DOHH2 (cell line): ENCODE measurements at regions not wholly inside any gene's neighbourhood (a gene's known extent, or its start where the extent isn't known, plus 50 kb on each side); places are given as distances from the start of the nearest gene placed in this dataset.

Experiments used
- H3F3A ChIP-seq: fragments of 200-600 bp; sonication (generic), shearing (Covaris generic); 2 replicates; pipeline ENCODE4 v1.6.0; 2016; ENCODE audit warnings: antibody characterized with exemption, mild to moderate bottlenecking; ENCODE audit not compliant: control insufficient read depth, insufficient read depth
- H3K27ac ChIP-seq: fragments of 200-600 bp; sonication (generic); 2 replicates; pipeline ENCODE4 v1.5.1; 2014; ENCODE audit warnings: low read depth, mild to moderate bottlenecking, low read length, moderate library complexity
- H3K27me3 ChIP-seq: fragments of 200-600 bp; sonication (generic); 2 replicates; pipeline ENCODE4 v1.6.1; 2014; ENCODE audit warnings: mild to moderate bottlenecking, low read length, mixed read lengths; ENCODE audit not compliant: control insufficient read depth
- H3K36me3 ChIP-seq: fragments of 200-600 bp; sonication (generic); 2 replicates; pipeline ENCODE4 v1.6.1; 2014; ENCODE audit warnings: mild to moderate bottlenecking, low read length, moderate library complexity, mixed read lengths; ENCODE audit not compliant: control insufficient read depth
- H3K4me1 ChIP-seq: fragments of 200-600 bp; sonication (generic); 2 replicates; pipeline ENCODE4 v1.6.1; 2014; ENCODE audit warnings: mild to moderate bottlenecking, low read length, mixed read lengths; ENCODE audit not compliant: control insufficient read depth
- H3K4me2 ChIP-seq: fragments of 200-600 bp; sonication (generic); 2 replicates; pipeline ENCODE4 v1.6.0; 2014; ENCODE audit warnings: mild to moderate bottlenecking, low read length, moderate library complexity
- H3K4me3 ChIP-seq: fragments of 200-600 bp; sonication (generic); 2 replicates; pipeline ENCODE4 v1.5.1; 2014; ENCODE audit warnings: mild to moderate bottlenecking, low read length, mixed read lengths
- H3K79me2 ChIP-seq: fragments of 200-600 bp; sonication (generic); 2 replicates; pipeline ENCODE4 v1.6.1; 2014; ENCODE audit warnings: mild to moderate bottlenecking, low read length, mixed read lengths; ENCODE audit not compliant: control insufficient read depth
- H3K9me2 ChIP-seq: fragments of 200-600 bp; sonication (generic); replicated peaks from 2 replicates; pipeline ENCODE4 v1.6.1; 2014; ENCODE audit warnings: mild to moderate bottlenecking, low read length, mixed read lengths; ENCODE audit not compliant: control insufficient read depth
- H3K9me3 ChIP-seq: fragments of 200-600 bp; sonication (generic); 2 replicates; pipeline ENCODE4 v1.6.1; 2014; ENCODE audit warnings: antibody characterized with exemption, low read length, mixed read lengths; ENCODE audit not compliant: control insufficient read depth, insufficient read depth
- H4K20me1 ChIP-seq: fragments of 200-600 bp; sonication (generic); 2 replicates; pipeline ENCODE4 v1.6.0; 2014; ENCODE audit warnings: low read depth, mild to moderate bottlenecking, antibody characterized with exemption, low read length, moderate library complexity; ENCODE audit not compliant: control insufficient read depth, insufficient read depth
- EZH2phosphoT487 ChIP-seq: fragments of 200-600 bp; sonication (generic); IDR thresholded peaks from 2 replicates; pipeline ENCODE4 v1.6.1; 2017; ENCODE audit warnings: borderline replicate concordance, mild to moderate bottlenecking, antibody characterized with exemption, low read length, moderate library complexity, mixed read lengths
- TF ChIP-seq, protein P1 (sequence below): fragments of 200-600 bp; sonication (generic); IDR thresholded peaks from one replicate; pipeline ENCODE4 v1.5.1; 2014; ENCODE audit warnings: antibody characterized with exemption, mild to moderate bottlenecking, low read depth, low read length; ENCODE audit not compliant: poor library complexity, severe bottlenecking

DNA sequence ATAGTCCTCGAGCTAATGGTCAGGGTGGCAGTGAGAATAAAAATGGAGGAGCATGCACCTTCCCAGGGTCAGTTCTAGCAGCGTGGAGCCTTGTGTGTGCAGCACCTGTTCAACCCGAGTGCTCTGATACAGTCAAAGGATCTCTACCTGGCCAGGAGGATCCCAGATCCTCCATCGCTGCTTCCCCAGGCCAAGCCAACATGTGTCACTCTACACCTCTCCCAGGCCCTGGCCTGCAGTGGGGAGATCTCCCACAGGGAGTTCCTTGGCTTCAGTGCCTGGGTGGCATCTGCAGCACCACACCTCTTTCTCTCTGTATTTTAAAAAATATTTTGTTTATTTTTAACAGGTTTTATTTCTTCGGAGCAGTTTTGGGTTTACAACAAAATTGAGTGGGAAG, 414.8 kb upstream of the C2CD4B start:
- Histone ChIP-seq H3F3A (no peaks in the 10 kb centered on the region), H3K4me3 (no peak overlapping the region), H3K27ac (no peak overlapping the region), H3K36me3 (no peaks in the 10 kb centered on the region), H3K4me1 (peaks cover 8% of the 10 kb centered on the region), H4K20me1 (no peaks in the 10 kb centered on the region), H3K9me2 (no peaks in the 10 kb centered on the region), H3K9me3 (no peaks in the 10 kb centered on the region), H3K79me2 (no peaks in the 10 kb centered on the region), H3K4me2 (no peak overlapping the region), H3K27me3 (peaks cover 4% of the 10 kb centered on the region; the same call in 1 of the 2 replicates)
- TF ChIP-seq EZH2phosphoT487 = no peak
- TF ChIP-seq, protein P1, sequence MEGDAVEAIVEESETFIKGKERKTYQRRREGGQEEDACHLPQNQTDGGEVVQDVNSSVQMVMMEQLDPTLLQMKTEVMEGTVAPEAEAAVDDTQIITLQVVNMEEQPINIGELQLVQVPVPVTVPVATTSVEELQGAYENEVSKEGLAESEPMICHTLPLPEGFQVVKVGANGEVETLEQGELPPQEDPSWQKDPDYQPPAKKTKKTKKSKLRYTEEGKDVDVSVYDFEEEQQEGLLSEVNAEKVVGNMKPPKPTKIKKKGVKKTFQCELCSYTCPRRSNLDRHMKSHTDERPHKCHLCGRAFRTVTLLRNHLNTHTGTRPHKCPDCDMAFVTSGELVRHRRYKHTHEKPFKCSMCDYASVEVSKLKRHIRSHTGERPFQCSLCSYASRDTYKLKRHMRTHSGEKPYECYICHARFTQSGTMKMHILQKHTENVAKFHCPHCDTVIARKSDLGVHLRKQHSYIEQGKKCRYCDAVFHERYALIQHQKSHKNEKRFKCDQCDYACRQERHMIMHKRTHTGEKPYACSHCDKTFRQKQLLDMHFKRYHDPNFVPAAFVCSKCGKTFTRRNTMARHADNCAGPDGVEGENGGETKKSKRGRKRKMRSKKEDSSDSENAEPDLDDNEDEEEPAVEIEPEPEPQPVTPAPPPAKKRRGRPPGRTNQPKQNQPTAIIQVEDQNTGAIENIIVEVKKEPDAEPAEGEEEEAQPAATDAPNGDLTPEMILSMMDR = no peak

DNA sequence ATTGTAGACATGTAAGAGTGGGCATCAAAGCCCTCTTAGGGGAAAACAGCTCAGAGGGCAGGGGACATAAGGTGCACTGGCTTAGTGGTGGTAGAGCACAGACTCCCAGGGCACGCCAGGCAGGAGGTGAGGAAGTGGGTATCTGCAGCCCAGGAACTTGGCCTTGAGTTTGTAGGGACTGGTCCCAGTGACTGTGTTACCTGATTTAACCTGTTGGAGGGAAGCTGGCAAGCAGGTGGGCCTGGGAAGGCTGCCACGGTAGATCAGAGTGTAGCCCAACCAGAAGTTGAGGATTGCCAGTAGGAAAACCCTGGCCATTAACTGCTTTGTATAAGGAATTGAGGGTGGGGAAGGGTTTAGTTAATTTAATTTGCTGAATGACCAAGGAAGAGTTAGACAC, 417.5 kb upstream of the C2CD4B start:
- TF ChIP-seq, protein P1 = no peak
- TF ChIP-seq EZH2phosphoT487 = no peak
- Histone ChIP-seq H4K20me1 (no peaks in the 10 kb centered on the region), H3K4me1 (peaks cover 8% of the 10 kb centered on the region), H3K9me2 (no peaks in the 10 kb centered on the region), H3K4me3 (no peak overlapping the region), H3K27me3 (no peaks in the 10 kb centered on the region), H3K36me3 (no peaks in the 10 kb centered on the region), H3K79me2 (no peaks in the 10 kb centered on the region), H3K4me2 (no peak overlapping the region), H3K9me3 (no peaks in the 10 kb centered on the region), H3K27ac (no peak overlapping the region), H3F3A (no peaks in the 10 kb centered on the region)

DNA sequence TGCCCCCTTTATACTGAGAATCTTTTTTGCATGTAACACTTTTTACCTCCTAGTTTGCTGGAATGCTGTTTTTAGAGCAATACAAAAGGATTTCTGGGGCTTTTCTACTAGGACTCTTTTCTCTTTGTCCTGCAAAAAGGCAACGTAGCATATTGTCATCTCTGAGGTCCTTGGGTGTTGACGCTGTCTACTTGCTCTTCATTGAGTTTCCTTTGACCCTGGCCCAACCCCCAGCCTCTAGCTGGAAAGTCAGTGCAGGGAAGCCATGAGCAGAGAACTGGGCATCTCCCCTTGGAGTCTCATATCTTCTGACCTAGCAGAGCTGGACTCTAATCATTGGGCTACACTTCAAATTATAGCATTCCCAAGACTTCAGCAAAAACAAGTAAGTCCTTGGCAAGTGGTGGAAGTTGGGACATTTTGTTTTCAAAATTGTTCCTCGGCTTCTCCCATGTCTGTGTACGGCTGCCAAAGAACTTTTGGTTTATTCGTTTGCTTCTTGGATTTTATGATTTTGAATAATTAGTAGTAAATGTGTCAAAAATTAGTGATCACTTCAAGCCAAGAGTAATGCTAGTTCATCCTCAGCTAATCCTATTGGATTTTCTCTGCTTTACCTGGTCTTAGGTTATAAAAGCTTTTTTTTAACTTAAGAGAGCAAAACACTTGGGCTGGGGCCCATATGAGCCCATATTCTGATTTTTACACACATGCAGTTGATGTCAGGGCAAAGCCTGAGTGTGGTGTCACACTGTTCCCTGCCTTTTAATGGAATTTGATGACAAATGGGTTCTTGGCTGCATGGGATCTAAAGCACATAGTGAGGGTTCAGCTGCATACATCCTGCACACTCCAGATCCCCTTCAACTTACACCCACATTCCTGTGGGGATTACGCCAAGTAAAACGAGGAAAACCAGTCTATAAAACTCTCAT, 419.5 kb upstream of the C2CD4B start:
- Histone ChIP-seq H3K4me1 (no peaks in the 10 kb centered on the region), H4K20me1 (no peaks in the 10 kb centered on the region), H3K36me3 (no peaks in the 10 kb centered on the region), H3K4me3 (no peak overlapping the region), H3K4me2 (no peak overlapping the region), H3K27me3 (no peaks in the 10 kb centered on the region), H3K27ac (no peak overlapping the region), H3F3A (no peaks in the 10 kb centered on the region), H3K9me2 (no peaks in the 10 kb centered on the region), H3K9me3 (no peaks in the 10 kb centered on the region), H3K79me2 (no peaks in the 10 kb centered on the region)
- TF ChIP-seq EZH2phosphoT487 = no peak
- TF ChIP-seq, protein P1 = no peak
